ENCODE measurements at regions not wholly inside any gene's neighbourhood (a gene's known extent, or its start where the extent isn't known, plus 50 kb on each side); places are given as distances from the start of the nearest gene placed in this dataset.
"Not testable (repeated sequence)": the region's sequence is repeated elsewhere in the genome, so short reads cannot be mapped to it uniquely, and the experiment has no call there.

DNA sequence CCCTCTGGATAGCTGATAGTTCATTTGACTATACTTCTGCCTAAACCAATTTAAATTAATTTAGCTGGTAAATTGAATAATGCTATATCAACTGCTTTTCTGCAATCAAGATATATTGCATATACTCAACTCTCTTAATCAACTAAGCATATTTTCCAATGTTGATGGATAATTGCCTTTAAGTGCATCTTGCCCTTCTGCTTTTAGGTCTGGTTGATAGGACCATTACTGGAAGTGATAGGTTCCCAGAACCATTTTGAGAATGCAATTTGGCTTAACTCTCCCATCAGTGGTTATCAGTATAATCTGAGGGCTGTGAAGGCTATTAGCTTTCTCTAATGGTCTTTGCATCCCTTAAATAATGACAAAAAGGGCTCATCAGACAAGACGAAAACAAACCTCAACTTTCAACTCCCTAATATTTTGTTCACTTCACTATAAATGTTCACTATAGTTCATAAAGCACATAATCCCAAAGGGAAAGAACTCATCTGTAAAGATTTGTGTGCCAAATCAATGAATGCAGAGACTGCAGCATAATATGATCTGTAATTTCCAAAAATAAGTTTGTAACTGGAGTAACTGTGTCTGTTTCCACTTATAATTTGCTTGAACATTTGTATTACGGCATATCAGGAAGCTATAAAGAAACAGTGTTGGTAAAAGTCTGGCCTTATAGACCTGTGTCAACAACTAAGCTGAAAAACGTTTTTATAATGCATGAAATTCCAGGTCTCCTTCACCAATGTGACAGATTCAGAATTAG, 273.6 kb downstream of the FBXO8 start:
- no peak for DNase-seq

DNA sequence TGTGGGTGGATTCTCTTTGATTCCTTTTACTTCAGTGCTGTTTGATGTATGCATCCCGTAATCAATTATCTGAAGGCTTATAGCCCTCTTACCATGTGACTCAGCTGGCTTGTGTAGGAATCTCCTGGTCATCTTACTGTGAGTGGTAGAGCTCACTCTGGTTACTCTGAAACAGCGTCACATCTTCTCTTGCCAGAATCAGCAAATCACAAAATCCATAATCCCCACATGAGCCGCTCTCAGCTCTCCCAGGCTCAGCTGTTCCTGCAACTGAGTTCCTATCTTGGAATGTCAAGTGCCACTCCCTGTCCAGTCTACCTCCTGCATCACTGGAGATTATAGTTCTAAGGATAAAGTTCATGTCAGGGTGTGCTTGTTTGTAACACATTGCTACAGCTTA, 278.0 kb downstream of the FBXO8 start:
- no peak for DNase-seq

DNA sequence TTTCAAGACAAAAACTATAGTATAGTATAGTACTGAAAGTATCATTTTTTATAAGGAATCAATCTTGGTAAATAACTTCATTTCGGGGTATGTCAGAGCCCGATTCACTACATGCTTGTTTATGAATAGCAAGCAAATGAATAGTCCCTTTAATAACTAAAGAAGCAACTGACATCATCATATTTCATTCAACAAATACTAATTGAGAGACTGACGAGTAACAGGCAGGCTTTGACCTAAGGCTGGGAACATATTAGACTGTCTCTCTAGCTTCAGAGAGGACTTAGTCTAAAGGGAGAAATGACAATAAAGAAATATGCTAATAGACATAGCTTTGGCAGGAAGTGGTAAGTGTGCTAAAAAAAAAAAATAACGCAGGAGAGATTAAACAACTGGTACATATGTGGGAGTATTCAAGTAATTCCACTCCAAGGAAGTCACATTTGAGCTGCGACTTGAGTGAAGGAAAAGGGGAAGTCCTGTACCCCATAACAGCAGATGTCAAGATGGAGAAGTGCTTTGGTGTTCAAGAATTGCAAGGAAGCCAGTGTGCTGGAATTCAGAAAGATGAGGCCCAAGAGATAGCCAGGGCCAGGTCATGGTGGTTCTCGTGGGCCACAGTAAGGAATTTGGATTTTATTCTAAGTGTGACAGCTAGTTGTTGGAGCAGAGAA, 284.9 kb downstream of the FBXO8 start:
- DNase-seq = no peak

DNA sequence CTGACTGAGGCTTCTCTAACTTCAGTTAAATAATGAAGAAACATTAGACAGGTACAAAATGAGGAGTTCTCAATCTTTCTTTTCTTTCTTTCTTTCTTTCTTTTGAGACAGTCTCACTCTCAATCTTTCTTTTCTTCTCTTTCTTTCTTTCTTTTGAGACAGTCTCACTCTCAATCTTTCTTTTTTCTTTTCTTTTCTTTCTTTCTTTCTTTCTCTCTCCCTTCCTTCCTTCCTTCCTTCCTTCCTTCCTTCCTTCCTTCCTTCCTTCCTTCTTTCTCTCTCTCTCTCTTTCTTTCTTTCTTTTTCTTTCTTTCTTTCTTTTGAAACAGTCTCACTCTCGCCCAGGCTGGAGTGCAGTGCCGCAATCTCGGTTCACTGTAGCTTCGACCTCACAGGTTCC, 287.7 kb downstream of the FBXO8 start:
- DNase-seq = not testable (repeated sequence)

DNA sequence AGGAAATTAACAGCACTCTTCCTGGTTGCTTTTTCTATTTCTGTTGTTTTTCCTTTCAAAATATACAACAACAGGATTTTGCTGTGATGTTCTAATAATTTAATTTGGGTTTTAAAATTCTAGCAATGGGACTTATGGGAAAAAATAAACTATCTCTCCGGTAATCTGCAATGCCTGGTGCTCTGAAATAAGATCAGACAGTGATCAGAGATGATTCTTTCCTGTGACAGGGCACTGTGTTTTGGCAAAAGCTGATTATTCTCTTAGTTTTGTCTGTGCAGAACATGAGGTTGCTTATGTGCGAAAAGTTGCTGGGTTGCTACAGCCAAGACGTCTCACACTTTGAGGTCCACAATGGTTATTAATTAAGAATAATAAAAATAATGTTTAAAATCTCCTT, 291.7 kb downstream of the FBXO8 start:
- DNase-seq = no peak

DNA sequence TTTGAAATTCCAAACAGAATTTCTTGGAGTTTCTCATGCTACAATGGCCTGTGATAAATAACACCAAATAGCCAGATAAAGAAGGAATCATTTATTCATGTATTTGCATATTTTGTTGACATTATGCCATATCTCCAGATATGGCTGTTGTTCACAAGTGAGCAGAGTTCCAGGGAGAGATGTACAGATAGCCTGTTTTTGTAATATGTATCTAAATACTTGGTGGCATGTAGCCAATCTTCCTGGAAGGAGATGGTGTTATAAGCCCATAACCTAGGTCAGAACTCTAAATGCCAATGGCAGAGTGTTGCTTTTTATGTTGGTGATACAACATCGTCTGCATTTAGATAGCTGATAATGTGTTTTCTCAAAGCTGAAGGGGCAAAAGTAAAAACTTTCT, 292.2 kb downstream of the FBXO8 start:
- DNase-seq = peak in 1 of 2 donors; percentile 4

DNA sequence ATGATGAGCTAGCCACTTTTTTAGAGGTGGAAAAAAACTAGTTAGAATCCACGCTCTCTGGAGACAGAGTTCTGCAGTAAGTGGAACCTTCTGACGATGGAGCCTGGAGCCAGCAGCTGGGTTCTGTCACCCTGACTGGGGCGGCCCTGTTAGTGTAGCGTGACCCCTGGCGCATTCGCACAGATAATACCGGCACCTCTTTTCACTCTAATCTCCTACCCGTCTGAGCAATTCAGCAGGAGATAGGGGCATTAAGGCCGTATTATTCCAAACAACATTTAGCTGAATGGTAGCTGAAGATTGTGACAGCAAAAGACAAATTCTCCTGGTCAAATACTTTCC, 292.6 kb downstream of the FBXO8 start:
- DNase-seq = peak; percentile 38 to 40

DNA sequence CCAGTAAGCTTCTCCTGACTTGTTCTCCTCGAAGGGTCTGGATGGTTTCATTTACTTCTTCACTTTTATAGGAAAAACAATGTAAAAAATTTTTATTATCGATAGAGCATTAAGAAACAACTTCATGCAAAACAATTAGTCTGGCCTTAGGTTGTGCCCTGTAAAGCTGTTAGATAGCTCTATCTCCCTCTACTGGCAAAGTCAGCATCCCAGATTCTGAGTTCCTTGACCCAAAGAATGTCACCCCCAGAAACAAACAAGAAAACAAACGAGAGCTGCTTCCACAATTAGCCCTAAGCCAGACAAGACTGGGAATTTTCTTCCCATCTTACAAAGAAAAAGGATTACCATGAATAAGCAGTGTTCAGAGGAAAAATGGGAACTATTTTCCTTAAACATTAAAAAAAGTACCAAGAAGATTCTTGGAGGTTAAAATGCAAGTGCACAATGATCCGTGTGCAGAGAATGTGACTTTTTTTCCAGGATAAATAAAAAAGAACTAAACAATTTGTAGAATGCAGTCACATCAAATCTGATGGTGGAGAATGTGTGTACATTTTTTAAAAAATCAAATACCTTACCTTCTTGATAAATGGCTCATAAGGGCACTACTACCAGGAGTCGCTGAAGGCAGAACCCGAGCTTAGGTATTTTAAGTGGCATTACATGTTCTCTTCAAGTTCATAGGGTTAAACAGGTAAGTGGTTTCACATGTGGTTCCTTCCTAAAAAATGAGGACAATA, 293.2 kb downstream of the FBXO8 start:
- DNase-seq = peak; percentile 11 to 18

DNA sequence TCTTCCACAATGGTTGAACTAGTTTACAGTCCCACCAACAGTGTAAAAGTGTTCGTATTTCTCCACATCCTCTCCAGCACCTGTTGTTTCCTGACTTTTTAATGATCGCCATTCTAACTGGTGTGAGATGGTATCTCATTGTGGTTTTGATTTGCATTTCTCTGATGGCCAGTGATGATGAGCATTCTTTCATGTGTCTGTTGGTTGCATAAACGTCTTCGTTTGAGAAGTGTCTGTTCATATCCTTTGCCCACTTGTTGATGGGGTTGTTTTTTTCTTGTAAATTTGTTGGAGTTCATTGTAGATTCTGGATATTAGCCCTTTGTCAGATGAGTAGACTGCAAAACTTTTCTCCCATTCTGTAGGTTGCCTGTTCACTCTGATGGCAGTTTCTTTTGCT, 319.9 kb downstream of the FBXO8 start:
- not testable (repeated sequence) for DNase-seq

DNA sequence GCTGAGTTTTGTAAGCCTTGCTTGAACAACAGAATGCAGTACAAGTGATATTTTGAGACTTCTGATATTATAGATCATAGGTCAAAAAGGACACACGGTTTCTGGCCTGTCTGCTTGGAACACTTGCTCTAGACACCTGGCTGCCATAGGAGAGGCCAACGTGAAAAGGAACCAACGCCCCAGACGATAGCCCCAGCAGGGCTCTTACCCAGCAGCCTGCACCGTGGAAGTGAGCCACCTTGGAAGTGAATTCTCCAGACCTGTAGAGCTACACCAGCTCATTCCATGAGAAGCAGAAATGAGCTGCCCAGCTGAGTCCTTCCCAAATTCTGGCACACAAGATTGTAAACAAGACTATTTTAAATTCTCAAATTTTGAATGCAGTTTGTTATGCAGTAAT, 323.1 kb downstream of the FBXO8 start:
- DNase-seq = no peak

DNA sequence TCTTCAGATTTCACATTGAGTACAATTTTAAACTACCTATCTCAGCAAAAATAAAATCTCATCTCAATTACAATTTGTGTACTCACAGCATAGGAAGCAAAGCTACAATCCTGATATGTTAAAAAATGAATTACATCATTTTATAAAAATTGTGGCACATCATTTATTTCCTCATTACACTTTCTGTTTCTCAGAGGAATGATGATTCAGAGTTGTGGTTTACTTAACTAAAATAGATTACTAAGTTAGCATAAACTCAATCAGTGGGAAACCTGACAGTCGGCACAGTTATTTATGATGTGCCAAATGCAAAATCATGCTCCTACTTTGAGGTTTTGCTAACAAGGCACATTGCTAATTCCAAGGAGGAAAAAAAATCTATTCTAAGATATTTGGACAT, 325.0 kb downstream of the FBXO8 start:
- DNase-seq = no peak

DNA sequence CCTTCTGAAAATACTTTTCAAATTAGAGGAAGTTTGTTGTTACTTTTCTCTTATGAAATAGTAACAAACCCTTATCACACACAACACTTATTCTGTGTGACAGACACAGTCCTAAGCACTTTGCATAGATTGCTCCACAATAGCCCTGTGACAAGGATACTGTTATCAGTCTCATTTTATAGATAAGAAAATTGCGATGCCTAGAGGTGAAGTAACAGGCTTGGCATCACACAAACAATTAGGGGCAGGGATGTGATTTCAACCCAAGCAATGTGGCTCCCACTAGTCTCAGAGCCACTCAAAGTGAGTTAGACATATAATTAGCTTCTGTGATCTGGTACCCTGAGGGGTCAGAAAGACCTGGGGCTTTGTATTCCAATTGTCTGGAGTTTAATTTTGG, 339.9 kb downstream of the FBXO8 start:
- no peak for DNase-seq

DNA sequence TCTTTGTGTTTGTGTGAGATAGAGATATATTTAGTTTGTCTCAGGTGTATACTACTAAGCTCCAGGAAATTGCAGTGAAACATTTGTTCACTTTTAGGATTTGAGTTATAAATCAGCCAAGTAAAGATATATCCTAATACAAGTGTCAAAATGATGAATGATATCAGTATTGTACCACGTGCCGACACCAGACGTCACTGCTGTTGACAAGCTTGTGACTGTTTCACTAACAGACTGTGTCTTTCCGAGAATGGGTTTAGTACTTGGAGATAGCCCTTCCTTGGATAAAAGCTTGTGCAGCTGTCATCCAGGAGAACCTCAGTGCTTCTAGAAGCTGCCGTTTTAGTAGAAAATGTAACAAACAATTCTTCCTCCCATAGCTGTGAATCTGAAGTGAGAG, 343.3 kb downstream of the FBXO8 start:
- DNase-seq = no peak

DNA sequence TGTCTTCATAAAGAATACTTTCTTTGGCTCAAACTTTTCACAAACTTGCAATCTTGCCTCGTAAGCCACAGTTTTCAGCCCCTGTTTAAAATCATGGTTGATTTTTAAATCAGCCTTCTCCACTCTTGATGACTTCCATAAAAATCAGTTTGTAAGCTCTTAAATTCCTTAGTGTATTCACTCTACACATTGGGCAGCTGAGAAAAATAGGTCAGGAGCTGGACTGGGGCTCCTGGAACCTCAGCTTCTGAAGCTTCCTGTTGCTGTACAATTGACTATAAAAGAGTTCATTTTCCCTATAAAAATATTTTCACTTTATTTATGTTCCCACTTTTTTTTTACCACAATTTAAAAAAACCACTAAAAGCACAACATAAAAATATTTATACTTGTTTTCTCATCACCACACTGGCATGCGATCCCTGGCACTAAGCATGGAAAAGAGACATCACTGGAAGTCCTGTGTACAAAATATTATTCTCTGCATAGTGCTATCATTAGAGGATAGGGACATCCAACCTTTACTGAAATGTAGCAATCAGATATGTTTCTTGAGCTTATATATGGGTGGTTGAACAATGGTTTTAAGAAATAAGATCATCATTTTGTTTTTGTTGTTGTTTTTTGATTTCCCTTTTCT, 345.7 kb downstream of the FBXO8 start:
- DNase-seq = no peak

DNA sequence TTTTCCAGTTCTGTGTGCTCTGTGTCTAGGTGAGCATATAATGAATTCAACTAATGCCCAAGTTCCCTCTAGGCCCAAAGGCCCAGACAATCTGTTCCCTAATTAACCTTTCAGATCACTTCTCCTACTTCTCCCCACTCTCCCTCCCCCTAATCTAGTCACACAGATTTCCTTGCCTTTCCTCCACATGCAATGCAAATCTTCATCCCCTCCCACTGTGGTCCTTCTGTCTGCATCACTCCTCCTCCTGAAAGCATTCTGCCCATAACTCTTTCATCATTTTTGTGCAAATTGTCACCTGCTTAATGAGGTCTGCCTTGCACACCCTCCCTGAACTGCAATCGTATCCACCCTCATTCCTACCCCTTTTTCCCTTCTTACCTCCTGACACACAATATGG, 346.6 kb downstream of the FBXO8 start:
- no peak for DNase-seq

DNA sequence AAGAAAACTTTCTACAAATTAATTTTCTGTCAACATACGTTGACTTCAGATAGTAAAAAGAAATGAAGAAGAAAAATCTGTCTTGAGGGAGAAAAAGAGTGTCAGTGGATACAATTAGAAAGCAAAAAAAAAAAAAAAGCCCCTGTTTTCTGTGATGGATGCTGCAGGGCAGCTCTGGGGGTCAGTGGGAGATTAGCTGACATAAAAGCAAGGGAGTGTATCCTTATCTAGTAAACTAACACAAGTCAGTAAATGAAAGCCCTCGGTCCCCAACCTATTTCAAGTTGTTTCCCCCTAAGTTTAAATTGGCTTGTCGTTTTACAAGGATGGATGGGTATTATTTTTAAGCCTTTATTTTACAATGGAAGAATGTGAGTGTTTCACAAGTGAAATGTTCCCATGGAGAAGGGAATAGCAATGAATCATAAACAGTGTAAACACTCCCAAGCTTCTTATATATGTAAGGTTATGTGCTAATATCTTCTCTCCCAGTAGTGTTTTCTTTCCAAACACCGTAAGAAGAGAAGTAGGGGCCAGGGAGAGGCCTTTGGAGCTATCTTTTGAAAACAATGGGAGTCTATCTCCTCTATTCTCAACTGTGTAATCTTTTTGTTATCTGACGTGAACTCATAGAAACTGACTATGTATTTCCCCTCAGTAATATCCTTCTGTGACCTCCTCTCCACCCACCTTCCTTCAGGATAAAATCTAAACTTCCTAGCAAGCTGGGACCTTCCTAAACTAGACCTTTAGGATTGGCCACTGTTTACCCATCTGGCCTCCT, 347.7 kb downstream of the FBXO8 start:
- no peak for DNase-seq

DNA sequence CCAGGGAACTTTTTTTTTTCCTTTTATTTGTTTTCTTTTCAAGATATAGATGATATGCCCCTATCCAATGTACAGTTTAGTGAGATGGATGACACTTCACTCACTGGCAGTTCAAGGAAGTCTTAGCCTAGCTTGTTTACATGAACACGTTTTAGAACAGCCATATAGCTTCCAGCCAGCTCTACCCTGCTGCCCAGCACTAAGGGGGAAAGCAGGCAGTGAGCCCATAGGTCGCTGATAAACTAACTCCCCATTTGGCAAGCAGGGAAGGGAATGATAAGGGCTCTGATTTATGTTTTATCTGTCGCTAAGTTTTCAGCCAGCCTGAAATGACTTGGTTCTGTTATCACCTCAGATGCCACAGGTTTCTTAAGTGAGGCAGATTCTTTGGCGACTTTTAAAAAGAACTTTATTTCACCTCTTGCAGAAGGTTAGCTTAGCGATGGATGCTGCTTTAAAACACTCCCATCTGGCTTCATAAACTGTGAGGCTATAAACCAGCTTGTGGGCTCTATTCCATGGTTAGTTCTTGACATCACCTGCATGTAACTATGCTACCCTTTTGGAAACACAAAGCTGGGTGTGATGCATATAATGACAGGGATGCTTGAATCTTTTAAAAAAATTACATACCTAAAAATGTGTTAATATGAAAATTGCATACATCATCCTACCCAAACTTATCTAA, 348.4 kb downstream of the FBXO8 start:
- DNase-seq = no peak

DNA sequence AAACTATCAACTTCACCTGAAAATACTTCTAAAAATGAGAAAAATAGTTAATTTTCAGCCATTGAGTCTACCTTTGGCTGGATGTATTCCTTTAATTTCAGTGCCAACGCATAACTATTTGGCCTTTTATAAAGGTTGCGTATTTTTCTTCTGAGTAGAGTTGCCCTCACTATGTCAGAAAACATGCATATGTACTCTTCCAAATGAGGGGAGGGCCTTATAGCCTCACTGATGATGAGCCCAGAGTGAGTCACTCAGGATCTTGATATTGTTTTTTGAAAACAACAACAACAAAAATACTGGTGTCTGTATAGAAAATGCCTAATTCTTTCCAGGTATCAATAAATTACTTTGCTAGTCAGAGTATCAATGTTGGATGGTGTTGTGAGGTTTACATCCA, 349.3 kb downstream of the FBXO8 start:
- no peak for DNase-seq

DNA sequence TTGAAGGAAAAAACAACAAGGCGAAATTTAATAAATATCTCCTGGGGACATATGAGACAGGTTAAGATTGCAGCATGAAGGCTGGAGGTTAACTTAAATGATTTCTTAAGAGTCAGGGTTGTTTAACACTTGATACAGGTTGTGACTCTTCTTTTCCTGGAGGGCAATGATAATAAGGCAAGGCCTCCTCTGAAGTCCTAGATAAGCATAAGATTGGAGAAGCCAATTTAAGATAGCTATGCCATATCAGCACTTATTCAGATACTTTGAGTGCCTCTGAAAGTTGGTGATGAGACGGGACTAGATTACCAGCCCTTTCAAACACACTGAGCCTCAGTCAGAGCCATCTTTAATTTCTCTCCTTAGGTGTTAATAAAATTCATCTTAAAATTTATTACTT, 350.8 kb downstream of the FBXO8 start:
- DNase-seq = no peak

DNA sequence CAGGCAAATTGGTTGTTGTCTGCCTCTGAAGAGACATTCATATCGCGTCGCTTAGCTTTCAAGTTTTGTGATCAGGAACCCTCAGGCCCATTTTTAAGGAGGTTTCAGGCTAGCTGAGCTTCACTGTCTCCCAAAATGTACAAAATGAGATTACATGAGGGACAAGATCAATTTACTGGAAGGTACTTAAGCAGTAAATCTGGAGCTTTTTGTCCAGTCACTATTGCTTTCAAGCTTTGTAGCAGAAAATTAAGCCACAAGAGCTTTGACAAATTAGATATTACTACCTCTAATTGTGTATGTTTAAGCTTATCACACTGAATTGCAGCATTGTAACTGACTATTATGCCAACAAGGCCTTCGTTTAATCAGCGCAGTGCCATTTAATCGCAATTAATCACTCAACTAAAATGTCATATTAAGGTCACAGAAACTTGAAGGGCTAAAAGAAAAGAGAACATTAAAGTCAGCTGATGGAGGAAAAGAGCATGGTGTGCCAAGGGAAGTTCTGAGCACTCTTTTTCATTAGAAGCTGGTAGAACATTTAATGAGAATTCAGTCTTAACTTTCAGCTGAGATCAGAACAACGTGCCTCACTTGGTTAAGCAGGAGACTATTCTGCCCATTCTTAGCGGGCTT, 353.0 kb downstream of the FBXO8 start:
- DNase-seq = no peak

DNA sequence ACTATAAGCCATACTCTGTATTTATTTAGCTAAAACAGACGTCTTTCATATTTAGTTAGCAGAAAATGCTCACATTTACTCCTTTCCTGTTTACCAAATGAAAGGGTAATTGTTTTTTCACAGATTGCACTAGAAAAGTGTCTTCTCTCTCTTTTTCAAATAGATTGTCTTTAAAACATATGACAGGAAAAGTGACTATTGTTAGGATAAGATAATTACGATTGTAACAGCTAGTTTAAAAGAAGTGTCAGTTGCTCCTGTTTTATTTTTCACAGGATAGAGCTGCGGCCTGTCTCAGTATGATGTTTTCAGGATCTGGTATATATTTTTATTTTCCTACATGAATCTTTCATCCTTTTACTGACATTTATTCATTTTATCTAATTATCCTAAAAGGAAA, 353.5 kb downstream of the FBXO8 start:
- no peak for DNase-seq
